Sigmoid colon (tissue), 6 donors: ENCODE measurements at regions not wholly inside any gene's neighbourhood (a gene's known extent, or its start where the extent isn't known, plus 50 kb on each side); places are given as distances from the start of the nearest gene placed in this dataset.

Experiments
- DNase-seq: peaks from one replicate; pipeline ENCODE4 v3.0.0-alpha.2; 2019
- H3K27ac ChIP-seq, 4 donors: fragments of 200-600 bp; sonication (generic); one replicate each; pipeline ENCODE4 v1.5.1; 2016 to 2019; ENCODE audit warnings: mild to moderate bottlenecking in 1 of 4
- H3K27me3 ChIP-seq, 3 donors: fragments of 200-600 bp; sonication (generic); one replicate each; pipeline ENCODE4 v1.5.1; 2019; ENCODE audit warnings: mild to moderate bottlenecking in 1 of 3
- H3K36me3 ChIP-seq, 4 donors: fragments of 200-600 bp; sonication (generic); one replicate each; pipeline ENCODE4 v1.5.1; 2016 to 2019
- H3K4me1 ChIP-seq, 4 donors: fragments of 200-600 bp; sonication (generic); one replicate each; pipeline ENCODE4 v1.5.1; 2017 to 2019
- H3K4me3 ChIP-seq, 4 donors: fragments of 200-600 bp; sonication (generic); one replicate each; pipeline ENCODE4 v1.5.1; 2017 to 2019; ENCODE audit warnings: mild to moderate bottlenecking in 2 of 4, moderate library complexity in 1 of 4
- H3K9me3 ChIP-seq, 4 donors: fragments of 200-600 bp in 3 of 4; sonication (generic) in 3 of 4; one replicate each; pipeline versions ENCODE4 v1.5.1 to v1.6.1; 2013 to 2019
- CTCF ChIP-seq, 4 experiments: fragments of 450-650 bp in 3 of 4; fragments of 200-600 bp in 1 of 4; IDR thresholded peaks; one replicate each; pipeline ENCODE4 v1.5.1; 2016 to 2019; ENCODE audit warnings: antibody characterized with exemption in 4 of 4, mild to moderate bottlenecking in 3 of 4, moderate library complexity in 2 of 4
- EP300 ChIP-seq, 4 donors: sonication (generic); formaldehyde crosslinking; IDR thresholded peaks; one replicate each; pipeline ENCODE4 v1.6.1; 2017; ENCODE audit warnings: antibody characterized with exemption in 4 of 4
- POLR2A ChIP-seq, 2 donors: fragments of 450-650 bp; IDR thresholded peaks; one replicate each; pipeline ENCODE4 v1.6.1; 2016; ENCODE audit warnings: antibody characterized with exemption in 2 of 2, mild to moderate bottlenecking in 2 of 2, moderate library complexity in 2 of 2
- POLR2AphosphoS5 ChIP-seq, 4 donors: sonication (generic); formaldehyde crosslinking; IDR thresholded peaks; one replicate each; pipeline ENCODE4 v1.6.1; 2017; ENCODE audit warnings: antibody characterized with exemption in 4 of 4
- WGBS, 2 donors: extraction: QIAGEN DNeasy Blood & Tissue Kit; methylation state at CpG; one replicate each; pipeline ENCODE4 v1.1.7; 2013; 5-methylcytosine and 5-hydroxymethylcytosine counted together
- intact Hi-C: fragments of 100-400 bp; cut with DNase I; formaldehyde crosslinking; loops from one replicate; pipeline ENCODE4 v1.15.1; 2023
- donor health status: healthy with polysubstance abuse.
- donor health status: healthy.

- no peaks in the 10 kb centered on the region for H3K27me3 ChIP-seq
- 63 to 73% methylated on average over 2 of the region's 2 CpGs for WGBS, 2 donors
- DNase-seq = no peak
- TF ChIP-seq POLR2AphosphoS5 (IDR thresholded peaks at IDR 0.05) = no peak
- no peak for TF ChIP-seq EP300 (IDR thresholded peaks at IDR 0.05)
- no peak for TF ChIP-seq CTCF (IDR thresholded peaks at IDR 0.05)
- TF ChIP-seq POLR2A (IDR thresholded peaks at IDR 0.05) = no peak
- no peaks in the 10 kb centered on the region for H3K36me3 ChIP-seq
- H3K4me1 ChIP-seq = peaks cover 0 to 8% (median 6%) of the 10 kb centered on the region in 4 donors
- H3K4me3 ChIP-seq = no peak overlapping the region
- intact Hi-C loops = no loop called here
- H3K27ac ChIP-seq = no peak overlapping the region
- H3K9me3 ChIP-seq = no peaks in the 10 kb centered on the region
These were observed 511.9 kb downstream of the ZIC1 start for GRCh38 chr3:147921051-147921450.

GRCh38 chr3:147924755-147925154 lies 515.6 kb downstream of the ZIC1 start:
- Histone ChIP-seq H3K9me3 (no peaks in the 10 kb centered on the region), H3K36me3 (no peaks in the 10 kb centered on the region), H3K27ac (no peak overlapping the region), H3K4me3 (no peak overlapping the region), H3K27me3 (no peaks in the 10 kb centered on the region), H3K4me1 (peaks cover 0 to 8% (median 6%) of the 10 kb centered on the region in 4 donors)
- DNase-seq = no peak
- TF ChIP-seq CTCF (IDR thresholded peaks at IDR 0.05) = no peak
- no peak for TF ChIP-seq POLR2A (IDR thresholded peaks at IDR 0.05)
- TF ChIP-seq EP300 (IDR thresholded peaks at IDR 0.05) = no peak
- no peak for TF ChIP-seq POLR2AphosphoS5 (IDR thresholded peaks at IDR 0.05)
- intact Hi-C loops = no loop called here
- WGBS, 2 donors = 45 to 66% methylated on average over 1 of the region's 1 CpG

GRCh38 chr3:147925272-147925671 lies 516.1 kb downstream of the ZIC1 start:
- H3K9me3 ChIP-seq = no peaks in the 10 kb centered on the region
- peaks cover 0 to 10% (median 8%) of the 10 kb centered on the region in 4 donors for H3K4me1 ChIP-seq
- TF ChIP-seq CTCF (IDR thresholded peaks at IDR 0.05) (no peak), EP300 (IDR thresholded peaks at IDR 0.05) (no peak), POLR2A (IDR thresholded peaks at IDR 0.05) (no peak), POLR2AphosphoS5 (IDR thresholded peaks at IDR 0.05) (no peak)
- no peaks in the 10 kb centered on the region for H3K27me3 ChIP-seq
- H3K4me3 ChIP-seq = no peak overlapping the region
- no peak overlapping the region for H3K27ac ChIP-seq
- H3K36me3 ChIP-seq = no peaks in the 10 kb centered on the region
- intact Hi-C loops = no loop called here
- no peak for DNase-seq

- no peak for DNase-seq
- intact Hi-C loops = no loop called here
- Histone ChIP-seq H3K4me1 (peaks cover 0 to 8% (median 4%) of the 10 kb centered on the region in 4 donors), H3K27me3 (no peaks in the 10 kb centered on the region), H3K4me3 (no peak overlapping the region), H3K27ac (no peak overlapping the region), H3K9me3 (no peaks in the 10 kb centered on the region), H3K36me3 (no peaks in the 10 kb centered on the region)
- TF ChIP-seq POLR2A (IDR thresholded peaks at IDR 0.05) (no peak), EP300 (IDR thresholded peaks at IDR 0.05) (no peak), CTCF (IDR thresholded peaks at IDR 0.05) (no peak), POLR2AphosphoS5 (IDR thresholded peaks at IDR 0.05) (no peak)
- WGBS, 2 donors = 22 to 47% methylated on average over 4 of the region's 4 CpGs
These were observed 521.2 kb downstream of the ZIC1 start for GRCh38 chr3:147930232-147930807.
